Fibroblast of the aortic adventitia (primary cell): ENCODE measurements at regions not wholly inside any gene's neighbourhood (a gene's known extent, or its start where the extent isn't known, plus 50 kb on each side); places are given as distances from the start of the nearest gene placed in this dataset.

Experiments used
- DNase-seq: peaks from one replicate; pipeline ENCODE4 v3.0.0-alpha.2; 2010; ENCODE audit warnings: low read depth
- H3K4me3 ChIP-seq: 2 replicates; pipeline ENCODE4 v1.5.1; 2011; ENCODE audit warnings: low read depth, mild to moderate bottlenecking, control low read depth, low read length, moderate library complexity
- CTCF ChIP-seq: IDR thresholded peaks from 2 replicates; pipeline ENCODE4 v1.5.1; 2011; ENCODE audit warnings: mild to moderate bottlenecking, low read length, control low read depth, inconsistent platforms; ENCODE audit not compliant: insufficient read depth

DNA sequence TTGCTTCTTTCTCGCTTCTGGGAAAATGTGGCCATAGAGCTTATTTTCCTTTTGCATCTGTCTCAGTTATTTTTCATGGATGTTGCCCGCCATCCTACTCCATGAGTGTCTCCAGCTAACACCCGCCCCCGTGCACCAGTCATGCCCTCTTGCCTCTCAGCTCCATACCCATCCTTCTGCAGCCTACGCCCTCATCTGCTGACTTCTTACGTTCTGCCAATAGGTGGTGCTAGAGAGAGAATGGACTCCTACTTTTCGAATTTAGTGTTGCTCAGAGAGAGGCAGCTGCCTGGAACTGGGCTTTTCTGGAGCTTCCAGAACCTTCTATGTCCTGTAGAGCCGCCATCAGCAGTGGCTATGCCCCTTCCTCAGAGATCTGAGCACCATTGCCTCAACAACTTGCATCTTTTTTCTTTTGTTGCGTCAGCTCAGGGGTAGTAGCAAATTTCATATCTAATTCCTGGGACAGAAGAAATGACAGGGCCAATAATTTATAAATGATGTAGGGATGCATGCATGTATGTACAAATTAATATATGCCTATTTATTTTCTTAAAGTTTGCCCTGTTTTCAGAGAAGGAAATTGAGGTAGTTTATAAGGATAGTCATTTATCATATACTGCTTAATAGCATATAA lies 119.7 kb upstream of the MYOCD start:
- TF ChIP-seq CTCF = peak; percentile 77
- DNase-seq = peak; percentile 54

GRCh38 chr17:12546983-12547382 lies 118.7 kb upstream of the MYOCD start:
- H3K4me3 ChIP-seq = no peak overlapping the region
- DNase-seq = no peak
- no peak for TF ChIP-seq CTCF

More for the DNA sequence above, 119.7 kb upstream of the MYOCD start:
- H3K4me3 ChIP-seq = no peak overlapping the region

DNA sequence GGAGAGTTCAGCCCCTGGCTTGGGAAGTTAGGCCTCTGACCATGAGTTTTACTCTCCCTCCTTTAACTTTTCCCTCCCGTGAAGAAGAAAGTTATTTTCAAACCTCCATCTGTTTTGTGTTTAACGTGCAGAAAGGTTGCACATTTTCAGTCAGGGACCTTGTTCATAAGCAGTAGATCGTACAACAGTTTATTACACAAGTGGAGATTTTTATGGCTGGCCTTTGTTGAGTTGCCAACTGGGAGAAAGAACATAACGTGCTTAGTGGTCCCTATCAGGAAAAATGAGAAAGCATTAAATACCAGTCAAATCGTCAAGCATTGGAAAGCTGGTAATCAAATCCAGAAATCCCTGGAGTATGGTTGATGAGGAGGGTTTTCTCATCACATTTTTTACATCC lies 117.9 kb upstream of the MYOCD start:
- DNase-seq = no peak
- H3K4me3 ChIP-seq = no peak overlapping the region
- no peak for TF ChIP-seq CTCF

- no peak for DNase-seq
- H3K4me3 ChIP-seq = no peak overlapping the region
- no peak for TF ChIP-seq CTCF
These were observed 117.1 kb upstream of the MYOCD start for GRCh38 chr17:12548558-12548957.

- no peak for TF ChIP-seq CTCF
- peak; percentile 20 for DNase-seq
- H3K4me3 ChIP-seq = no peak overlapping the region
These were observed 116.1 kb upstream of the MYOCD start for GRCh38 chr17:12549499-12550041.

DNA sequence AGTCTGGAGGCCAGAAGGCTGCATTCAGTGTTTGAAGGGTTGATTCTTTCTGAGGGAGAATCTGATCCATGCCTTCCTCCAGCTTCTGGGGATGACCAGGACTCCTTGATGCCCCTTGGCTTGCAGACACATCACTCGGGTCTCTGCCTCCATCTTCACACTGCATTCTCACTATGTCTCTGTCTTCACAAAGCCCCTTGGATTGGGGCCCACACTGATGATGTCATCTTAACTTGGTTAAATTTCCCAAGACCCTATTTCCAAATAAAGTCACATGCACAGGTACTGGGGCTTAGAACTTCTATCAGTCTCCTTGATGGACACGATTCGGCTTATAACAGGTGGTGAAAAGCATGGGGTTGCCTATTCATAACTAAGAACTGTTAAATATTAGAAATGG lies 112.1 kb upstream of the MYOCD start:
- no peak for TF ChIP-seq CTCF
- no peak overlapping the region for H3K4me3 ChIP-seq
- no peak for DNase-seq

DNA sequence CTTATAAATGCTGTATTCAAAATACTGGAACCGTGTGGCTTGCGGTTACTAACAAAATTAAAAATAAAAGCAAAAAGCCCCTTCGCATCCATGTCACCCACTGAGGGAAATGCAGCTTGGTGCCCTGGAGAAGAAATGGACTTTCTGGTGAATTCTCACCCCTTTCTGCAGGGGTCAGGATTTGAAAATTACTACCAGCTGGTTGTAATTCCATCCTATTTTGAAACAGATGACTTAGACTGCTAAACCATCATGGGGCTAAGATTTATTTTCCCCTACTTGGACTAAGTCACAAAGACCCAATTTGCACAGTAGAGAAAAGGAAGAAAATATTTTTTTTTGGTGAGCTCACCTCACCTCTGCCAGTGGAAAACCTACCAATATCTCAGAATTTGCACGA lies 111.4 kb upstream of the MYOCD start:
- no peak for DNase-seq
- no peak overlapping the region for H3K4me3 ChIP-seq
- TF ChIP-seq CTCF = no peak
